Upper lobe of left lung (tissue), 4 donors: ENCODE measurements at regions not wholly inside any gene's neighbourhood (a gene's known extent, or its start where the extent isn't known, plus 50 kb on each side); places are given as distances from the start of the nearest gene placed in this dataset.

Experiments used
- CTCF ChIP-seq, 6 experiments: fragments of 450-650 bp in 4 of 6; fragments of 200-600 bp in 2 of 6; sonication (generic) in 2 of 6; IDR thresholded peaks; one replicate each; pipeline ENCODE4 v1.5.1; 2016 to 2019; ENCODE audit warnings: antibody characterized with exemption in 6 of 6
- EP300 ChIP-seq, 4 donors: sonication (generic); formaldehyde crosslinking; IDR thresholded peaks; one replicate each; pipeline ENCODE4 v1.5.1; 2017; ENCODE audit warnings: antibody characterized with exemption in 4 of 4, control low read depth in 2 of 4
- POLR2A ChIP-seq, 4 donors: fragments of 450-650 bp; IDR thresholded peaks; one replicate each; pipeline ENCODE4 v1.5.1; 2016 to 2017; ENCODE audit warnings: antibody characterized with exemption in 4 of 4, mild to moderate bottlenecking in 2 of 4
- POLR2AphosphoS5 ChIP-seq, 2 donors: sonication (generic); formaldehyde crosslinking; IDR thresholded peaks; one replicate each; pipeline ENCODE4 v1.5.1; 2017; ENCODE audit warnings: antibody characterized with exemption in 2 of 2

GRCh38 chr3:30131191-30131590 lies 475.2 kb upstream of the TGFBR2 start:
- TF ChIP-seq CTCF (IDR thresholded peaks at IDR 0.05) (no peak), POLR2A (IDR thresholded peaks at IDR 0.05) (no peak), EP300 (IDR thresholded peaks at IDR 0.05) (no peak), POLR2AphosphoS5 (IDR thresholded peaks at IDR 0.05) (no peak)
